SJCRH30 (cell line): ENCODE measurements at regions not wholly inside any gene's neighbourhood (a gene's known extent, or its start where the extent isn't known, plus 50 kb on each side); places are given as distances from the start of the nearest gene placed in this dataset.

ENCODE experiments used
- DNase-seq, 2 experiments: peaks; one replicate each; pipeline ENCODE4 v3.0.0-alpha.2; 2015 to 2020
- H3K27ac ChIP-seq: fragments of 250-450 bp; sonication (Bioruptor Pico); 2 replicates; pipeline ENCODE4 v1.5.1; 2020; ENCODE audit warnings: mild to moderate bottlenecking, moderate library complexity
- H3K27me3 ChIP-seq: fragments of 250-450 bp; sonication (Bioruptor Pico); 2 replicates; pipeline ENCODE4 v1.5.1; 2020; ENCODE audit warnings: mild to moderate bottlenecking, moderate library complexity
- H3K36me3 ChIP-seq: fragments of 250-450 bp; sonication (Bioruptor Pico); 2 replicates; pipeline ENCODE4 v1.5.1; 2020; ENCODE audit warnings: mild to moderate bottlenecking, moderate library complexity
- H3K4me1 ChIP-seq: fragments of 250-450 bp; sonication (Bioruptor Pico); 2 replicates; pipeline ENCODE4 v1.5.1; 2020; ENCODE audit warnings: mild to moderate bottlenecking, moderate library complexity
- H3K4me3 ChIP-seq: fragments of 250-450 bp; sonication (Bioruptor Pico); 2 replicates; pipeline ENCODE4 v1.5.1; 2020; ENCODE audit warnings: mild to moderate bottlenecking, moderate library complexity
- H3K9me3 ChIP-seq: fragments of 250-450 bp; sonication (Bioruptor Pico); replicated peaks from 2 replicates; pipeline ENCODE4 v1.5.1; 2020; ENCODE audit warnings: mild to moderate bottlenecking, moderate library complexity

DNA sequence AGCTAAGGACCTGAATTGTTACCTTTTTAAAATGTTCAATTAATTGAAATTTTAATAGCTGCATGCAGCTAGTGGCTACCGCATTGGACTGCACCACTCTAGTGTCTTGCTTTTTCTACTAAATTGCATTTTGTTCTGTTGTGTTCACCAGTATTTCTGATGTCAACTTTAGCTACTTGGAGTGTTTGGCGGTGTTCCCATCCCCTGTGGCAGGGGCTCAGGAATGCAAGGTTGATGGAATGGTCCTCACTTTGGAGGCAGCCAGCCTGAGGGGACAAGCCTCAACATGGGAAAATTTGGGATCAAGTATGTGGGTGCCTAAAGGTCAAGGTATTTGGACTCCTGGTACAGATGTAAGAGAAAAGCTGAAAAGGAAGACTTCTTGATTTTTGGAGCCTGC is 194.6 kb upstream of the PRNP start:
- Histone ChIP-seq H3K4me3 (no peak overlapping the region), H3K27me3 (no peaks in the 10 kb centered on the region), H3K36me3 (no peaks in the 10 kb centered on the region), H3K9me3 (no peaks in the 10 kb centered on the region), H3K27ac (no peak overlapping the region), H3K4me1 (no peaks in the 10 kb centered on the region)
- DNase-seq: no peak

DNA sequence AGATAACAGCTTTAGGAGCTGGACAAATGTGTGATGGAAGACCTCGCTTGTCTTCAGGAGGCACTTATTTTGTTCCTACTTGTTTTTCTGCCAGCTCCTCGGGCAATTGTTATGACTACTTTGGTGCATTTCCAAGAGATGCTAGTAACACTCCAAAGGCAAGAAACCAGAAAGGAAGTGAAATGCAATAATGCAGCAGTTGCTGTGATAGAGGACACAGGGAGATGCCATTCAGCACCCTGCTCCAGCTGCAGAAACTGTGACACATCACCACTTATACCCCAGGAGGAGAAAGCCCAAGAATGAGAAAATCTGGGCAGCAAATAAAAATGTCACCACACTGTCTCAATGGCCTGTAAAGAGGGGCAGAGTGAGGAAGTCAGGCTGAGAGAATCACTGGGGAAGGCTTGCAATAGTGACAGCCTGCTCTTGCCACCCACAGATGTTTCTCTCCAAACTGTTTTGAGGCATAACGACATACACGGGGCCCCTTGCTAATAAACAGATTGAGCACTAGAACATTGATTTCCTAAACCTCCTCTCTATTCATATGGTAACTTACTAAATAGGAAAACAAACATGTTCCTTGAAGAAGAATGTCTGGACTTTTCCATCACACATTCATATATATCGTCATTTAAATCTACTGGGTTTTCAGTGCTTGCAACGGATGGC is 195.5 kb upstream of the PRNP start:
- Histone ChIP-seq H3K4me3 (no peak overlapping the region), H3K9me3 (no peaks in the 10 kb centered on the region), H3K27me3 (no peaks in the 10 kb centered on the region), H3K4me1 (no peaks in the 10 kb centered on the region), H3K36me3 (no peaks in the 10 kb centered on the region), H3K27ac (no peak overlapping the region)
- DNase-seq: no peak

DNA sequence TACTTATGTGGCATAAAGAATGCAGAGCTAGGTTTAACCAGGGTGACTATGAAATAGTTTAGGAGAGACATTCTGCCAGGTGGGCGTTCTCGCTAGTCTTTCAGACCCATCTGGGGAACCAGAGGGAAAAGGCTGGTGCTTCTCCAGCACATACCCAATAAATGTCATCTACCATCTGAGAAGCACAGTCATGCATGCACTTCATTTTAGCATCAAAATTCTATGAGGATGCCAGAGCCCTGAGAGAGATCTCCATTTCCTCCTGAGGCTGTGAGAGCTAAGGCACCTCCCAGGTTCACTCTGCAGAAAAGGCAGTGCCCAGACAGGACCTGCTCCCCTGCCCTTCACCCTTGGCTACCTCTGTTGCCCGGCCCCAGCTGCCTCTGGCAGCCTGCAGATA is 196.2 kb upstream of the PRNP start:
- Histone ChIP-seq H3K27ac (no peak overlapping the region), H3K4me1 (no peaks in the 10 kb centered on the region), H3K9me3 (no peaks in the 10 kb centered on the region), H3K36me3 (no peaks in the 10 kb centered on the region), H3K27me3 (no peaks in the 10 kb centered on the region), H3K4me3 (no peak overlapping the region)
- DNase-seq: no peak

DNA sequence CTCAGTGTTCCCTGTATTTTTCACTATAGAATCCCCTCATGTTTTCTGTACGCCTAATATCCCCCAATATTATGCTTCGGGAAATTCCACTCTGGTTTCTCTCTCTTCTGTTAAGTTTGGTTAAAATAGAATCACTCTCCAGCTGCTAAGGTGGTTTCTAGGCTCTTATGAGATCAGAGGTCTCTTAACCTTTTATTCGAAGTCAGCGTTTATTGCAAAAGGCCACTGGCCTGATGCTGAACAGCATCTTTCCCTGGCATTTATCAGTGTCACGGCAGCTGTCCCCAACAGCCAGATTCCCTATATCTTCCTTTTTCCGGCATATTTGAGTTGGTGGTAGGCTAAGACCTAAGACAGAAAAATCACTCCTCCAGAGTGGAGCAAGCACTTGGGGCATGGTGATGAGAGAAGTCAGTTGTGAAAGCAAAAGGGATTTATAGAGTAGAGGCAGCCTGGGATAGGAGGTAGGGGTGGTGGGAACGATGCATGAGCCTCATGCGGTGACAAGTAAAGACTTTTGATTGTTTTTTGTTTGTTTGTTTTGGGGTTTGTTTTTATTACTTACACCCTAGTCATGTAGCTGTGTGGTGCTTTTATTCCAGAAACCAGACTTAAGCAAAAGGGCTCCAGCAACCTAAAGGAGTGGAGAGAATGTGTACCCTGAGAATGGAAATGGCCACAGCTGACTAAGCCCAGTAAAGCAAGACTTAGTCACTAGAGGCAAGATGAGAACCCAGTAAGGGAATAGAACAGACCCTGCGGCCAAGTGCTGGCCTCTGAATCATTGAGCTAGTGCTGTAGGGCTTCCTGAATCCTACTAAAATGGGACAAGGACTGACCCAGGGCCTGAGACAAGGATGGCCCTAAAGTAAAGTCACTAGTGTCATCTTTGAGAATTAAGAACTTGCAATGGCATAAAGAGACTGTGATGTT is 197.6 kb upstream of the PRNP start:
- H3K36me3 ChIP-seq: no peaks in the 10 kb centered on the region
- no peaks in the 10 kb centered on the region for H3K27me3 ChIP-seq
- DNase-seq: no peak
- H3K4me1 ChIP-seq: no peaks in the 10 kb centered on the region
- no peak overlapping the region for H3K4me3 ChIP-seq
- no peaks in the 10 kb centered on the region for H3K9me3 ChIP-seq
- H3K27ac ChIP-seq: no peak overlapping the region

DNA sequence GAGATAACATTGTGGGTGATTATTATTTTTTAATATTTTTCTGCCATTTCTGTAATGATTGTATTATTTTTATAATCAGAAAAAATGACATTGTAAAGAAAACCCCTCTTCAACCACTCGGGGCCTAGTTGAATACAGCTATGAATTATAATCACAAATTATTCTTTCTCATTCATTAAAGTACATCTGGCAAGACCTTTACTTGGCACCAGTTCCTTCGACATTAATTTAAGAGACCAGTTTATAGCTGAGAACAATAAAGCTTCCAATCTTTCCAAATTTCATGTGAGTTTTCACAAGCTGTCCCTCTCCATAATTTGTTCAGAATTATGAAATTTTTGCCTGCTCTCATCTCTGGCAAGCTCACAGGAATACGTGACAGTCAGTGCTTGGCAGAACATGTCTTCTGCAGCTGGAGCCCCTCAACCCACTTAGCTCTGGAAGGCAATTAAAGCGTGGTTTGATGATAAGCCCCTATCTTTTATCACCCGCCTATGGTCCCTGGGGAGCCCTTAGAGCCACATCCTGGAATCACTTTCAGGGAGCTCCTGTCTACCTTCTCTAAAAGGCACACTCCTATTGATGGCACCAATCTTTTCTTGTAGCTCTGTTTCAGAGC is 201.8 kb upstream of the PRNP start:
- peak in 1 of 2 experiments; percentile 6 for DNase-seq
- no peaks in the 10 kb centered on the region for H3K36me3 ChIP-seq
- H3K4me1 ChIP-seq: no peaks in the 10 kb centered on the region
- no peaks in the 10 kb centered on the region for H3K27me3 ChIP-seq
- H3K27ac ChIP-seq: no peak overlapping the region
- no peaks in the 10 kb centered on the region for H3K9me3 ChIP-seq
- no peak overlapping the region for H3K4me3 ChIP-seq

DNA sequence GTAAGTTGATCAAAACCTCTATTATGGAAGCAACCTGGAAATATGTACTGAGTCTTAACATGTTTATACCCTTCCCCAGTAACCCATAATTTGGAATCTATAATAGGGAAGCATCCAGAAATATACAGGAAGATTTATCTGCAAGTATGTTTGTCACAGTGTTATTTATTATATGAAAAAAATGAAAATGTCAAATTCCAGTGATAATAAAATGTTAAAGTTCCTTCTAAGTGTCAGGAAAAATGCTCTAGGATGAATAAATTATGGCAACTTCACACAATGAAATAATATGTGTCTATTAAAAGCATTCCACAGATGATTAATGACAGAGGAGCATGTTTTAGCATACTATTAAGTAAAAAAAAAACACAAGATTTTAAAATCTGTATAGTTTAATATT is 202.3 kb upstream of the PRNP start:
- H3K4me1 ChIP-seq: no peaks in the 10 kb centered on the region
- H3K27ac ChIP-seq: no peak overlapping the region
- no peak for DNase-seq

DNA sequence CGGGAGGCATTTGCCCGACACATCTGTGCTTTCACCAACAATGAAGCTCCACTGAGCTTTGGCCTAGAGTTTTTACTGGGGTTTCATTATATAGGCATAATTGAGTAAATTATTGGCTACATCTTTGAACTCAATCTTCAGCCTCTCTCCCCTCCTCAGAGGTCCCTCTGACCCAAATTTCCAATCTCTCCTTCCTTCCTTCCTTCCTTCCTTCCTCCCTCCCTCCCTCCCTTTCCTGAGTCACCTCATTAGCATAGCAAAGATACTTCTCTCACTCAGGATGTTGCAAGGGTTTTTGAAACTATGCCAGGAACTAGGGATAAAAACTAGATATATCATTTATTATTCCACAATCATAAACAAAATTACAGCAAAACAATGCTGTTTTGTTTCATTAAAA is 202.8 kb upstream of the PRNP start:
- Histone ChIP-seq H3K4me1 (no peaks in the 10 kb centered on the region), H3K4me3 (no peak overlapping the region), H3K27me3 (no peaks in the 10 kb centered on the region), H3K36me3 (no peaks in the 10 kb centered on the region), H3K27ac (no peak overlapping the region), H3K9me3 (no peaks in the 10 kb centered on the region)
- DNase-seq: no peak

More for the DNA sequence above, 202.3 kb upstream of the PRNP start:
- H3K27me3 ChIP-seq: no peaks in the 10 kb centered on the region
- no peaks in the 10 kb centered on the region for H3K9me3 ChIP-seq
- H3K36me3 ChIP-seq: no peaks in the 10 kb centered on the region
- no peak overlapping the region for H3K4me3 ChIP-seq

DNA sequence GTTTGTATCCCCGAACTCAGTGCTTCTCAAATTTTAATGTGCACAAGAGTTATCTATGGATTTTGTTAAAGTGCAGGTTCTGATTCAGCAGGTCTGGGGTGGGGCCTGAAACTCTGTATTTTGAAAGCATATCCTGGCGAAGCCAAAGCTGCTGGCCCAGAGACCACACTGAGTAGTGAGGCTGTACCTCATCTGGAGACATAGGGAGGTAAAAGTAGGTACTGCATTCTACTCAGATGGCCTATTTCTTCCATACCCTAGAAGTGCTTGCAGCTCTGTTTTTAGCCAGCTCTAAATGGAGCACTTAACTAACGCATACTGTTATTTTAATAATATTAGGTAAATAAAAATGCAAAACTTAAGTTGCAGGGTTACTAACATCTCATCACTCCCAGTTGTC is 206.2 kb upstream of the PRNP start:
- H3K4me1 ChIP-seq: no peaks in the 10 kb centered on the region
- DNase-seq: no peak
- H3K4me3 ChIP-seq: no peak overlapping the region
- H3K36me3 ChIP-seq: no peaks in the 10 kb centered on the region
- no peaks in the 10 kb centered on the region for H3K9me3 ChIP-seq
- no peaks in the 10 kb centered on the region for H3K27me3 ChIP-seq
- H3K27ac ChIP-seq: no peak overlapping the region

DNA sequence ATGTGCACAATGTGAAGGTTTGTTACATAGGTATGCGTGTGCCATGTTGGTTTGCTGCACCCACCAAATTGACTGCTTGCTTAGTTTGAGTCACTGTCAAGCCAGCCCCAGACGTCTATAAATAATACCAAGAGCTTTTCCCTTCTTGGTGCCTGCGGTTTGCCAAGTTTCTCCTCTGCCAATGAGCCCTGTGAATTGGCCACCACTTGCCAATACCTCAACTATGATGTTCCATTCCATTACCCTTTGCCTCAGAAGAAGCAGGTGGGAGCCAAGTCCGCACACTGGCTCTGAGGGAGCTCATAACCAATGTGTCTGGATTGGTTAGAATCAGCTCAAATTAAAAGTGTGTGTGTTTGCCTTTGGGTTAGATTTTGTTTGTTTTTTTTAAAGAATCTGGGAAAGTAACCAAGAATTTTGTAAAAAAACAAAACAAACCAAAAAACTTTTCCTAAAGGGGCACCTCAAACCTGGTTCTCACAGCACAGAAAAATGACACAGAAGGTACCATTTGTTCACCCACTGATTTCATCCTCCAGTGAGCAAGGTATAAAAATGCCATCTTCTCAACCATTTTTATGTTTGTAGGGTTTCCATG is 209.3 kb upstream of the PRNP start:
- H3K9me3 ChIP-seq: no peaks in the 10 kb centered on the region
- no peak for DNase-seq
- H3K36me3 ChIP-seq: no peaks in the 10 kb centered on the region
- no peak overlapping the region for H3K4me3 ChIP-seq
- no peaks in the 10 kb centered on the region for H3K27me3 ChIP-seq
- no peaks in the 10 kb centered on the region for H3K4me1 ChIP-seq
- H3K27ac ChIP-seq: no peak overlapping the region

DNA sequence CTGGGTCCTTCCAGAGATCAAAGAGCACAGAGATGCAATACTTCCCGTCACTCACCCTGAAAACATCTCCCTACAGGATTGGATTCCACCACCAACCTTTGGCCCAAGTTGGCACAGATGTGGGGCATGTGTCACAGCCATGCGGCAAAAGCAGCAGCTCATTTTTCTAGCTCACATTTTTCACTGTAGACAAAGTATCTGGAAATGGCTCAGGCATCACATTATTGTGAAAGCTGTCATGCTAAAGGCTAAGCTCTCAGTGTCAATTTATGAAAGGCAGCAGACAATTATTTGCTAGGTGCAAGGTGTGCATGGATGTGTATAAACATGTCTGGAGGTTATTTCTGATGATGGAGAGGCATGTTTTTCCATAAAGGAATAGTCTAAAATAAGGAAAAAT is 213.3 kb upstream of the PRNP start:
- Histone ChIP-seq H3K36me3 (no peaks in the 10 kb centered on the region), H3K9me3 (no peaks in the 10 kb centered on the region), H3K27ac (no peak overlapping the region), H3K4me1 (no peaks in the 10 kb centered on the region), H3K4me3 (no peak overlapping the region), H3K27me3 (no peaks in the 10 kb centered on the region)
- no peak for DNase-seq

DNA sequence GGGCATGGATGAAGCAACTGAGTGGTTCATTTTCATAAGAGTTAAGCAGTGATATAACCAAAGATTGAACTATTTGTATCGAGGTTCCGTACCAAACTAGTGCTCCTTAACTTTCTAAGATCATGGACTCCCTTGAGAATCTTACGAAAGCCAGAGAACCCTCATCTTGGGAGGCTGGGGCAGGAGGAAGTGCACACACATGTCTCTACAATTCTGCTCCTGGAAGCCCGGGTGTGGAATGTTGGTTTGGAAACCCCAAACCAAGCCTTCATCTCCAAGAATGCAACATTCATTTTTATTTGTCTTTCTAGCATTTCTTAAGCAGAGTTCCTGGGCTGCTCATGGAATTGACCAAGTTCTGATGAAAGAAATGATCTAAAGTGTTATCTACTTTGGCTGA is 215.0 kb upstream of the PRNP start:
- no peak overlapping the region for H3K4me3 ChIP-seq
- no peaks in the 10 kb centered on the region for H3K36me3 ChIP-seq
- H3K27ac ChIP-seq: no peak overlapping the region
- no peaks in the 10 kb centered on the region for H3K9me3 ChIP-seq
- no peaks in the 10 kb centered on the region for H3K4me1 ChIP-seq
- no peak for DNase-seq
- no peaks in the 10 kb centered on the region for H3K27me3 ChIP-seq

DNA sequence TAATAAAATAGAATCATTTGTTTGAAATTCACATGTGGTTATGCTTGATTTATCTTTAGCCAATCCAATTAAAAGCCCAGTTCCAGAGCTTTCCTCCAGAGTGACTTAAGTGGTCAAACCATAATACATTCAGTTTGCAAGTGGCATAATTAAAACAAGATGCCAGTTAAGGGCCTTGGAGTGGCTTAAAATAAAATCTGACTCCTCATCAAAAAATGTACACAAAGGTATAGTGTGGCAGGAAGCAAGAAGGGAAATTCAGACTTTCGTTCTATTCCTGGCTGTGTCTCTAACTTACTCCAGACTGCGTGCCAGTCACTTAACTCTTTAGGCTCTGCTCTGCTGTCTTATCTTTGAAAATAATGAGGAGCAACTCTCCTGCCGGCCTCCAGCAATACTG is 215.9 kb upstream of the PRNP start:
- Histone ChIP-seq H3K9me3 (no peaks in the 10 kb centered on the region), H3K4me3 (no peak overlapping the region), H3K27me3 (no peaks in the 10 kb centered on the region), H3K36me3 (no peaks in the 10 kb centered on the region), H3K4me1 (no peaks in the 10 kb centered on the region), H3K27ac (no peak overlapping the region)
- no peak for DNase-seq

DNA sequence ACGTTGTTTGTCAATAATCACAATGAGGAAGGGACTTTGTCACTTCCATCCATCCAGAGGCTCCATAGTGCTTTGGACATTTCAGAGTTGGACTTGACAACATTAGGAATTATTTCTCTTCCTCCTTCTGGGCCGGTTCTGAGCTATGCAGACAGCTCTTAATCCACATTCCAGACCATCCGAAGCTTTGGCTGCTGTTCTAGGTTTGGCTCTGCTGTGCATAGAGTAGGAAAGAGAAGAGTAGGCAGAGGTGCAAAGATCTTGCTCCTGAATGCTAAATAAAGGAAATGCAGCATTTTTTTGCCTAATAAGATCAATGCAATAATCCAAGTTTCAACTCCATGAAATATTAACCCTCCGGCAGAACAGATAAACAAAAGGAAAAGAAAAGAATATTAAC is 216.3 kb upstream of the PRNP start:
- H3K4me3 ChIP-seq: no peak overlapping the region
- DNase-seq: no peak
- no peaks in the 10 kb centered on the region for H3K27me3 ChIP-seq
- no peak overlapping the region for H3K27ac ChIP-seq
- H3K4me1 ChIP-seq: no peaks in the 10 kb centered on the region
- no peaks in the 10 kb centered on the region for H3K36me3 ChIP-seq
- no peaks in the 10 kb centered on the region for H3K9me3 ChIP-seq

DNA sequence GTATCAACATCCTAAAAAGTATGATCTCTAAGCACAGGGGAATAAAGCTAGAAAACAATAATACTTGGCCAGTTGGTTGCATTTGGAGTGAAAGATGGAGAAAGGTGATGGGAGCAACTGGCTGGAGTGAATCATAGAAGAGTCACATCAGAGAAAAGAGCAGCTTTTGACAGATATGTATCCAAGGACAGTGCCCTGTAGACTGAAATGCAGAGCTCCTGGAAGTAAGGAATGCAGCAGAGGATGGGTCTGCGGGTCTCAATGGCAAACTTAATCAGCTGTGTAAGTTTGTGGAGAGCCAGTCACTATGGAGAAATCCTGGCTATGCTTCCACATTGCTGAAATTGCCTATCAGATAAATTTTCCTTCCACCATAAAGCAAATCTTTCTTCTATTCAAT is 218.1 kb upstream of the PRNP start:
- Histone ChIP-seq H3K27me3 (no peaks in the 10 kb centered on the region), H3K27ac (no peak overlapping the region), H3K4me3 (no peak overlapping the region), H3K36me3 (no peaks in the 10 kb centered on the region), H3K4me1 (no peaks in the 10 kb centered on the region), H3K9me3 (no peaks in the 10 kb centered on the region)
- no peak for DNase-seq
